NT2/D1 (cell line): ENCODE measurements at regions not wholly inside any gene's neighbourhood (a gene's known extent, or its start where the extent isn't known, plus 50 kb on each side); places are given as distances from the start of the nearest gene placed in this dataset.

Experiments used
- SUZ12 ChIP-seq: IDR thresholded peaks from 2 replicates; pipeline ENCODE4 v1.6.1; 2011; ENCODE audit not compliant: insufficient read length, insufficient read depth; ENCODE audit errors: extremely low read depth
- YY1 ChIP-seq: IDR thresholded peaks from 2 replicates; pipeline ENCODE4 v1.6.1; 2011; ENCODE audit not compliant: insufficient read length, insufficient read depth
- ZNF274 ChIP-seq: IDR thresholded peaks from 2 replicates; pipeline ENCODE4 v1.6.1; 2011; ENCODE audit warnings: mild to moderate bottlenecking, low read depth, low read length

DNA sequence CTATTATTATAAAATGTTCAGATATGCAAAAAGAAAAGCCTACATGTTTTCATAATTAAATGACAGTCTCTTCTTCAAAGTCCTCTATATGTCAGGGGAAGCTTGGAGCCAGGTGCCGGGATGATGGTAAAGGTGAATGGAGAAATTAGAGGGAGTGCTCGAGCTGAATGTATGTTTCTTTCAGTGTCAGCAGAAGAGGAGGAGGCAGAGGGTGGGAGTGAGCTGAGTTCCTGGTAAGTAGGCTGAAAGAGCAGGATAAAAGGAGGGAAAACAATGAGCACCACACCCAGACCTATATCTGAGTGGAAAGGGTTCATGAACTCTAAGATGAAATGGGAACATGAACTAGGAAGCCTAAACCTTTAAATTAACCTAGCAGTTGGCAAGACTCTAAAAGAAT lies 307.6 kb upstream of the NBEA start:
- TF ChIP-seq ZNF274 (no peak), YY1 (no peak), SUZ12 (no peak)
